ENCODE measurements at regions not wholly inside any gene's neighbourhood (a gene's known extent, or its start where the extent isn't known, plus 50 kb on each side); places are given as distances from the start of the nearest gene placed in this dataset.

- no peak for DNase-seq
Measured at GRCh38 chr11:95375451-95375850, 144.4 kb upstream of the SESN3 start.

GRCh38 chr11:95374105-95374504, 143.1 kb upstream of the SESN3 start:
- DNase-seq: no peak

GRCh38 chr11:95373241-95373640, 142.2 kb upstream of the SESN3 start:
- no peak for DNase-seq

GRCh38 chr11:95372097-95372656, 141.2 kb upstream of the SESN3 start:
- no peak for DNase-seq

- peak; percentile 63 to 69 (median 64) for DNase-seq
Measured at GRCh38 chr11:95371153-95371552, 140.2 kb upstream of the SESN3 start.

GRCh38 chr11:95367726-95368125, 136.7 kb upstream of the SESN3 start:
- DNase-seq: no peak

- DNase-seq: peak; percentile 43 to 71 (median 66)
Measured at GRCh38 chr11:95365348-95365747, 134.3 kb upstream of the SESN3 start.

GRCh38 chr11:95364324-95365295, 133.6 kb upstream of the SESN3 start:
- no peak for DNase-seq

GRCh38 chr11:95363708-95364107, 132.7 kb upstream of the SESN3 start:
- no peak for DNase-seq

- peak; percentile 63 to 75 (median 69) for DNase-seq
Measured at GRCh38 chr11:95363164-95363563, 132.2 kb upstream of the SESN3 start.

GRCh38 chr11:95361180-95361579, 130.2 kb upstream of the SESN3 start:
- DNase-seq: no peak

- DNase-seq: peak; percentile 55 to 79 (median 72)
Measured at GRCh38 chr11:95360377-95361075, 129.5 kb upstream of the SESN3 start.

GRCh38 chr11:95359756-95360155, 128.8 kb upstream of the SESN3 start:
- no peak for DNase-seq

- DNase-seq: no peak
Measured at GRCh38 chr11:95359341-95359663, 128.3 kb upstream of the SESN3 start.

GRCh38 chr11:95358511-95359340, 127.7 kb upstream of the SESN3 start:
- DNase-seq: peak in 1 of 3 donors; percentile 12

- no peak for DNase-seq
Measured at GRCh38 chr11:95354304-95354703, 123.3 kb upstream of the SESN3 start.

GRCh38 chr11:95353706-95354105, 122.7 kb upstream of the SESN3 start:
- DNase-seq: no peak

- no peak for DNase-seq
Measured at GRCh38 chr11:95352733-95353346, 121.8 kb upstream of the SESN3 start.

- DNase-seq: no peak
Measured at GRCh38 chr11:95349345-95349942, 118.4 kb upstream of the SESN3 start.

- DNase-seq: peak; percentile 55 to 74 (median 60)
Measured at GRCh38 chr11:95346265-95346664, 115.3 kb upstream of the SESN3 start.

- DNase-seq: no peak
Measured at GRCh38 chr11:95345651-95346050, 114.6 kb upstream of the SESN3 start.
